Lower leg skin (tissue), 4 donors: ENCODE measurements at regions not wholly inside any gene's neighbourhood (a gene's known extent, or its start where the extent isn't known, plus 50 kb on each side); places are given as distances from the start of the nearest gene placed in this dataset.
"Not testable (repeated sequence)": the region's sequence is repeated elsewhere in the genome, so short reads cannot be mapped to it uniquely, and the experiment has no call there.

ENCODE experiments used
- DNase-seq, 2 donors: peaks; one replicate each; pipeline ENCODE4 v3.0.0-alpha.2; 2019; ENCODE audit warnings: low spot score in 2 of 2
- H3K4me3 ChIP-seq: fragments of 200-600 bp; sonication (generic); 2 replicates; pipeline ENCODE4 v1.5.1; 2017; ENCODE audit warnings: mild to moderate bottlenecking, low read depth; ENCODE audit not compliant: poor library complexity, severe bottlenecking
- CTCF ChIP-seq, 3 donors: fragments of 450-650 bp; IDR thresholded peaks; one replicate each; pipeline ENCODE4 v1.5.1; 2016; ENCODE audit warnings: antibody characterized with exemption in 3 of 3, mild to moderate bottlenecking in 3 of 3, moderate library complexity in 2 of 3
- POLR2A ChIP-seq, 2 donors: fragments of 450-650 bp; IDR thresholded peaks; one replicate each; pipeline ENCODE4 v1.6.1; 2016 to 2017; ENCODE audit warnings: antibody characterized with exemption in 2 of 2, mild to moderate bottlenecking in 1 of 2, moderate library complexity in 1 of 2
- WGBS, 2 donors: methylation state at CpG; one replicate each; pipeline ENCODE4 v1.1.5; 2018; 5-methylcytosine and 5-hydroxymethylcytosine counted together
- intact Hi-C: fragments of 100-400 bp; cut with DNase I; formaldehyde crosslinking; loops from one replicate; pipeline ENCODE4 v1.15.0; 2023; ENCODE audit warnings: low total_unique reads

- intact Hi-C loops = no loop called here
- TF ChIP-seq CTCF (IDR thresholded peaks at IDR 0.05) (no peak), POLR2A (IDR thresholded peaks at IDR 0.05) (no peak)
- no peak for DNase-seq
- no peak overlapping the region for H3K4me3 ChIP-seq
- 71 to 79% methylated on average over 3 of the region's 3 CpGs for WGBS, 2 donors
These were observed 131.7 kb downstream of the VPREB1 start for GRCh38 chr22:22376352-22376706.

GRCh38 chr22:22376884-22377283 is 131.7 kb downstream of the ZNF280B start:
- intact Hi-C loops, DNase-seq: not testable (repeated sequence)
- WGBS, 2 donors = 70 to 78% methylated on average over 6 of the region's 6 CpGs

GRCh38 chr22:22377335-22377734 is 131.2 kb downstream of the ZNF280B start:
- intact Hi-C loops = no loop called here
- no peak for DNase-seq
- TF ChIP-seq POLR2A (IDR thresholded peaks at IDR 0.05) (no peak), CTCF (IDR thresholded peaks at IDR 0.05) (no peak)
- H3K4me3 ChIP-seq = no peak overlapping the region

More at GRCh38 chr22:22376884-22377283, 131.7 kb downstream of the ZNF280B start:
- H3K4me3 ChIP-seq = not testable (repeated sequence)

- intact Hi-C loops = no loop called here
- TF ChIP-seq POLR2A (IDR thresholded peaks at IDR 0.05) (no peak), CTCF (IDR thresholded peaks at IDR 0.05) (no peak)
- no peak overlapping the region for H3K4me3 ChIP-seq
- 66% methylated on average over 8 of the region's 8 CpGs for WGBS, 2 donors
- DNase-seq = no peak
These were observed 129.8 kb downstream of the ZNF280B start for GRCh38 chr22:22378446-22379415.

- WGBS, 2 donors = 32 to 57% methylated on average over 4 to 11 of the region's 11 CpGs
- TF ChIP-seq CTCF (IDR thresholded peaks at IDR 0.05) = no peak
- TF ChIP-seq POLR2A (IDR thresholded peaks at IDR 0.05) = no peak
- no peak for DNase-seq
- H3K4me3 ChIP-seq = no peak overlapping the region
- intact Hi-C loops = no loop called here
These were observed 128.2 kb downstream of the ZNF280B start for GRCh38 chr22:22380098-22381030.

GRCh38 chr22:22381292-22381691 is 127.2 kb downstream of the ZNF280B start:
- H3K4me3 ChIP-seq, intact Hi-C loops, DNase-seq: not testable (repeated sequence)
- 69 to 87% methylated on average over 2 of the region's 2 CpGs for WGBS, 2 donors
